ENCODE measurements at regions not wholly inside any gene's neighbourhood (a gene's known extent, or its start where the extent isn't known, plus 50 kb on each side); places are given as distances from the start of the nearest gene placed in this dataset.

DNA sequence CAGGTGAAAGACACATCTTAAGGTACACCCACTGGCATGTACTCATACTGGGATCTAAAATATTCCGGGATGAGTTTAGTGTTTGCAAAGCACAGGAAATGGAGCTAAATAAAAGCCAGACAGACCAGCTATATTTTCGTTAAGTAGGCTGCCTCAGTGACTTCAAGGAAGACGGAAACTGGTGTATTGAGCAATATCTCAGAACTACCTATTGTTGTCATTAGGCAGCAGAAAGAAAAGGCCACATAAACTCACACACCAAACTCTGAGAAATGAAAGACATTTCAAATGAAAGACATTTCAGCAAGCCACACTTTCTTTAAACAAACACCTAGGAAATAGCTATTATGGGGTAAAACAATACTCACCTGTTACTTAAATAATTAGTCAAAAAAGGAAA, 761.7 kb upstream of the SEMA6D start:
- Histone ChIP-seq H3K4me2 (ENCODE audit: low read depth, low read length) (no peak overlapping the region), H3K27me3 (ENCODE audit: control insufficient read depth in 1 of 2, insufficient read depth in 2 of 2, low read length in 2 of 2) (no peaks in the 10 kb centered on the region), H3K9ac (ENCODE audit: insufficient read depth, low read depth, low read length) (no peak overlapping the region), H3K36me3 (replicated peaks in 1 of 2; ENCODE audit: control insufficient read depth in 1 of 2, insufficient read depth in 2 of 2, low read length in 2 of 2) (no peaks in the 10 kb centered on the region), H3K4me1 (ENCODE audit: insufficient read depth, low read length) (no peaks in the 10 kb centered on the region), H3K9me3 (ENCODE audit: low read length) (peaks cover 74% of the 10 kb centered on the region), H4K20me1 (ENCODE audit: insufficient read depth, low read length) (no peaks in the 10 kb centered on the region), H3K79me2 (ENCODE audit: insufficient read depth, low read length) (no peaks in the 10 kb centered on the region), H2AFZ (ENCODE audit: low read length) (no peak overlapping the region), H3K27ac (ENCODE audit: extremely low read length, insufficient read depth, low read length) (no peak overlapping the region), H3K4me3 (replicated peaks in 1 of 3; ENCODE audit: insufficient read depth in 1 of 3, low read depth in 2 of 3, low read length in 3 of 3) (no peak overlapping the region)
- no TSS peak for BruUV-seq (replicated peaks)
- ChIA-PET POLR2A (no interaction called here), CTCF (ENCODE audit: low intra/inter-chr PET ratio, low total read pairs) (no interaction called here)
- TF ChIP-seq SNAPC2 (CRISPR knock-in tag; IDR thresholded peaks at IDR 0.05) (no peak), U2AF1 (optimal IDR thresholded peaks at IDR 0.05; ENCODE audit: low read depth, low read length) (no peak), YY1 (IDR thresholded peaks at IDR 0.05; ENCODE audit: insufficient read depth, insufficient replicate concordance, low read depth, low read length) (no peak), PHF20 (CRISPR knock-in tag; IDR thresholded peaks at IDR 0.05) (no peak), PATZ1 (CRISPR knock-in tag; IDR thresholded peaks at IDR 0.05) (no peak), ZNF274 (CRISPR knock-in tag; IDR thresholded peaks at IDR 0.05) (no peak), ZEB1 (IDR thresholded peaks at IDR 0.05; ENCODE audit: insufficient replicate concordance, low read depth) (no peak), SMARCE1 (IDR thresholded peaks at IDR 0.05; ENCODE audit: borderline replicate concordance) (no peak), NR2C2 (CRISPR knock-in tag; IDR thresholded peaks at IDR 0.05; ENCODE audit: borderline replicate concordance) (no peak), SMAD3 (CRISPR knock-in tag; IDR thresholded peaks at IDR 0.05) (no peak), NONO (IDR thresholded peaks at IDR 0.05) (no peak), NONO (CRISPR knock-in tag; conservative IDR thresholded peaks at IDR 0.05) (no peak), SMAD9 (CRISPR knock-in tag; IDR thresholded peaks at IDR 0.05) (no peak), ZBTB3 (CRISPR knock-in tag; IDR thresholded peaks at IDR 0.05; ENCODE audit: borderline replicate concordance, low read depth) (no peak)
- TF ChIP-seq, protein P1, sequence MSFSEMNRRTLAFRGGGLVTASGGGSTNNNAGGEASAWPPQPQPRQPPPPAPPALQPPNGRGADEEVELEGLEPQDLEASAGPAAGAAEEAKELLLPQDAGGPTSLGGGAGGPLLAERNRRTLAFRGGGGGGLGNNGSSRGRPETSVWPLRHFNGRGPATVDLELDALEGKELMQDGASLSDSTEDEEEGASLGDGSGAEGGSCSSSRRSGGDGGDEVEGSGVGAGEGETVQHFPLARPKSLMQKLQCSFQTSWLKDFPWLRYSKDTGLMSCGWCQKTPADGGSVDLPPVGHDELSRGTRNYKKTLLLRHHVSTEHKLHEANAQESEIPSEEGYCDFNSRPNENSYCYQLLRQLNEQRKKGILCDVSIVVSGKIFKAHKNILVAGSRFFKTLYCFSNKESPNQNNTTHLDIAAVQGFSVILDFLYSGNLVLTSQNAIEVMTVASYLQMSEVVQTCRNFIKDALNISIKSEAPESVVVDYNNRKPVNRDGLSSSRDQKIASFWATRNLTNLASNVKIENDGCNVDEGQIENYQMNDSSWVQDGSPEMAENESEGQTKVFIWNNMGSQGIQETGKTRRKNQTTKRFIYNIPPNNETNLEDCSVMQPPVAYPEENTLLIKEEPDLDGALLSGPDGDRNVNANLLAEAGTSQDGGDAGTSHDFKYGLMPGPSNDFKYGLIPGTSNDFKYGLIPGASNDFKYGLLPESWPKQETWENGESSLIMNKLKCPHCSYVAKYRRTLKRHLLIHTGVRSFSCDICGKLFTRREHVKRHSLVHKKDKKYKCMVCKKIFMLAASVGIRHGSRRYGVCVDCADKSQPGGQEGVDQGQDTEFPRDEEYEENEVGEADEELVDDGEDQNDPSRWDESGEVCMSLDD (CRISPR knock-in tag; IDR thresholded peaks at IDR 0.05; ENCODE audit: borderline replicate concordance): no peak
- TF ChIP-seq, protein P2, sequence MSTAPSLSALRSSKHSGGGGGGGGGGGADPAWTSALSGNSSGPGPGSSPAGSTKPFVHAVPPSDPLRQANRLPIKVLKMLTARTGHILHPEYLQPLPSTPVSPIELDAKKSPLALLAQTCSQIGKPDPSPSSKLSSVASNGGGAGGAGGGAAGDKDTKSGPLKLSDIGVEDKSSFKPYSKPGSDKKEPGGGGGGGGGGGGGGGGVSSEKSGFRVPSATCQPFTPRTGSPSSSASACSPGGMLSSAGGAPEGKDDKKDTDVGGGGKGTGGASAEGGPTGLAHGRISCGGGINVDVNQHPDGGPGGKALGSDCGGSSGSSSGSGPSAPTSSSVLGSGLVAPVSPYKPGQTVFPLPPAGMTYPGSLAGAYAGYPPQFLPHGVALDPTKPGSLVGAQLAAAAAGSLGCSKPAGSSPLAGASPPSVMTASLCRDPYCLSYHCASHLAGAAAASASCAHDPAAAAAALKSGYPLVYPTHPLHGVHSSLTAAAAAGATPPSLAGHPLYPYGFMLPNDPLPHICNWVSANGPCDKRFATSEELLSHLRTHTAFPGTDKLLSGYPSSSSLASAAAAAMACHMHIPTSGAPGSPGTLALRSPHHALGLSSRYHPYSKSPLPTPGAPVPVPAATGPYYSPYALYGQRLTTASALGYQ (CRISPR knock-in tag; IDR thresholded peaks at IDR 0.05): no peak
- in situ Hi-C loops (cut with HindIII; ENCODE audit: extremely low pct_ligation_motif_present, low pct_unique_long_range_greater_than_20kb): no loop called here
- intact Hi-C loops (cut with micrococcal nuclease; ENCODE audit: unreplicated experiment): no loop called here
- DNase-seq (ENCODE audit: low spot score) (no peak), ATAC-seq (no peak), FAIRE-seq (no peak)
- 0% methylated on average over 2 of the region's 3 CpGs for WGBS (ENCODE audit: low lambda C conversion rate)
